ENCODE measurements at regions not wholly inside any gene's neighbourhood (a gene's known extent, or its start where the extent isn't known, plus 50 kb on each side); places are given as distances from the start of the nearest gene placed in this dataset.

GRCh38 chr17:30589431-30589830 lies 112.2 kb downstream of the GOSR1 start:
- TF ChIP-seq USF1 (IDR thresholded peaks at IDR 0.05) (no peak), FOXM1 (IDR thresholded peaks at IDR 0.05; ENCODE audit: borderline replicate concordance, low read depth) (no peak), REST (IDR thresholded peaks at IDR 0.05; ENCODE audit: low read depth) (no peak), RAD21 (IDR thresholded peaks at IDR 0.05; ENCODE audit: low read depth) (no peak), YY1 (IDR thresholded peaks at IDR 0.05; ENCODE audit: low read depth) (no peak), ZBTB7A (IDR thresholded peaks at IDR 0.05; ENCODE audit: low read depth) (no peak), CEBPB (IDR thresholded peaks at IDR 0.05) (no peak), EGR1 (IDR thresholded peaks at IDR 0.05) (no peak), NFIC (IDR thresholded peaks at IDR 0.05) (no peak), EP300 (IDR thresholded peaks at IDR 0.05; ENCODE audit: borderline replicate concordance) (no peak), TEAD4 (IDR thresholded peaks at IDR 0.05) (no peak), TCF12 (IDR thresholded peaks at IDR 0.05; ENCODE audit: low read depth) (no peak)

GRCh38 chr17:30588798-30589247 lies 111.6 kb downstream of the GOSR1 start:
- TF ChIP-seq USF1 (IDR thresholded peaks at IDR 0.05) (no peak), RAD21 (IDR thresholded peaks at IDR 0.05; ENCODE audit: low read depth) (no peak), ZBTB7A (IDR thresholded peaks at IDR 0.05; ENCODE audit: low read depth) (no peak), YY1 (IDR thresholded peaks at IDR 0.05; ENCODE audit: low read depth) (no peak), FOXM1 (IDR thresholded peaks at IDR 0.05; ENCODE audit: borderline replicate concordance, low read depth) (no peak), CEBPB (IDR thresholded peaks at IDR 0.05) (no peak), NFIC (IDR thresholded peaks at IDR 0.05) (no peak), MAX (IDR thresholded peaks at IDR 0.05) (no peak), TEAD4 (IDR thresholded peaks at IDR 0.05) (no peak), EP300 (IDR thresholded peaks at IDR 0.05; ENCODE audit: borderline replicate concordance) (no peak), TCF12 (IDR thresholded peaks at IDR 0.05; ENCODE audit: low read depth) (no peak), REST (IDR thresholded peaks at IDR 0.05; ENCODE audit: low read depth) (no peak), CREB1 (IDR thresholded peaks at IDR 0.05; ENCODE audit: low read depth) (no peak), EGR1 (IDR thresholded peaks at IDR 0.05) (no peak)

- TF ChIP-seq TEAD4 (IDR thresholded peaks at IDR 0.05), result no peak
- TF ChIP-seq CREB1 (IDR thresholded peaks at IDR 0.05; ENCODE audit: low read depth), result no peak
- TF ChIP-seq REST (IDR thresholded peaks at IDR 0.05; ENCODE audit: low read depth), result no peak
- TF ChIP-seq MAX (IDR thresholded peaks at IDR 0.05), result no peak
- no peak for TF ChIP-seq YY1 (IDR thresholded peaks at IDR 0.05; ENCODE audit: low read depth)
- TF ChIP-seq TAF1 (IDR thresholded peaks at IDR 0.05; ENCODE audit: low read depth), result no peak
- no peak for TF ChIP-seq ZBTB7A (IDR thresholded peaks at IDR 0.05; ENCODE audit: low read depth)
- no peak for TF ChIP-seq RAD21 (IDR thresholded peaks at IDR 0.05; ENCODE audit: low read depth)
- no peak for TF ChIP-seq USF1 (IDR thresholded peaks at IDR 0.05)
- no peak for TF ChIP-seq FOXM1 (IDR thresholded peaks at IDR 0.05; ENCODE audit: borderline replicate concordance, low read depth)
- TF ChIP-seq EGR1 (IDR thresholded peaks at IDR 0.05), result no peak
- no peak for TF ChIP-seq NFIC (IDR thresholded peaks at IDR 0.05)
- no peak for TF ChIP-seq CEBPB (IDR thresholded peaks at IDR 0.05)
These were observed 109.8 kb downstream of the GOSR1 start for GRCh38 chr17:30586818-30587595.
